Amygdala (tissue), 56 donors: ENCODE measurements at regions not wholly inside any gene's neighbourhood (a gene's known extent, or its start where the extent isn't known, plus 50 kb on each side); places are given as distances from the start of the nearest gene placed in this dataset.
"Not testable (repeated sequence)": the region's sequence is repeated elsewhere in the genome, so short reads cannot be mapped to it uniquely, and the experiment has no call there.

ENCODE experiments used
- DNase-seq, 56 donors: peaks; one replicate each; lab custom pipeline; 2025; lab: John Stamatoyannopoulos, UW

DNA sequence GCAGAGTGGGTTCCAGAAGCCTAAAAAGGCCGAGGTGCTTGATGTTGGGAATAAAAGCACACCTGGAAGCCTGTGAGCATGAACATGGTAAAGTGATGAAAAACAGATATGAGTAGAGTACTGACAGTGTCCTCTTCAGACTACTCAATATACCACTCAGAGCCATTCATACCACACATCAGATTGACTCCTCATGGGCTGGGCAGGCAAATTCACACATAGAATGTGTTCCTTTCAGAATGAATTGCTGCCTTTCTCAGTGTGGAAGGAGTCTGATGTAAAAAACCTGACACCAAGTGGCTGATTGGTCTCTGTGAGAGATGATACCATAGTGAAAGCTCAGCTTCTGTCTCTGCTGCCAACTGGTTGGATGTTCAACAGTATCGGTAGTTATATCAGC, 442.7 kb downstream of the RAPGEF2 start:
- no peak for DNase-seq

DNA sequence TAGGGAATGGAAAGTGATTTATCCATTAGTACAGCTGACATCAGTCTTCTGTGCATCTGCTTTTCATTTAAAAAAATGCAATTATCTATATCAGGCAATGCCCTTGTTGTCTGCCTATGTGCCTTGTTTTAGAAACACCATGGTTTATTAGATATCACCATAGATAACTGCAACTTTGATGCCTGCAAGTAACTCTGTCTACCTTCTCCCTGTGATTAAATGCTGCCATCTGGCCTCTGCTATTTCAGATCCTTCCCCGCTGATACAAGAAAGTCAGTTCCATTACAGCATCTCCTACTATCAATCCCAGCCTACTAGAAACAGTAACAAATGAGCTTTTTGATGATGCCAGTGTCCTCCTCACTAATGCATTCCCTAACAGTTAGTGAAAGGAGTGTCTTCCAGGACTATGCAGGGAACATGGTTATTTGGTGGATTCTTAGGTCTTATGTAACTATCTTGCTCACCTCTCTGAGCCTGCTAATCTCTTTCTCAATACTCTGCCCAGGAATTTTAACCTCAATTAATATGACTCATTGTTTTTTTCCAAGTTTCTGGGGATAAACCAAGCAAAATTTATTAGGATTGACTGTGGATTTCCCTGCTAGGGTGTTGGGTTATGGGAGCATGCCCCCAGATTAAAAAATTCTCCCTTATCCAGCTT, 444.9 kb downstream of the RAPGEF2 start:
- DNase-seq = no peak

DNA sequence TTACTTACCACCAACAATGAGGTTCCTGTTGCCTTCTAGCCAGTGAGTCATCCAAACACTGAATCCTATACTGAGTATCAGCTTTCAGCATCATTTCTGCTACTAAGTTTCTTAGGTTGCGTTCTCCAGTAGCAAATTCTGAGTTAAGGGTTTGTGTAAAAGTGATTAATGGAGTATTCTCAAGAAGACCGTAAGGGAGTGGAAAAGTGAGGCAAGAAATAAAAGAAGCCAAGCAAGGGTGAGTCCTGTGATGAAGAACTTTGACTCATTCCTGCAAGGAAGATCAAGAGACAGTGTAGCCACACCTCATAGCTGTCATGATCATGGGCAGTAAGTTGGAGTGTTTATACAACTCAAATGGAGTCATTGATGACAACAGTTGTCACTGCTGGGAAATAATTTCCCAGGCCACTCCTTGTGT, 446.2 kb downstream of the RAPGEF2 start:
- no peak for DNase-seq

DNA sequence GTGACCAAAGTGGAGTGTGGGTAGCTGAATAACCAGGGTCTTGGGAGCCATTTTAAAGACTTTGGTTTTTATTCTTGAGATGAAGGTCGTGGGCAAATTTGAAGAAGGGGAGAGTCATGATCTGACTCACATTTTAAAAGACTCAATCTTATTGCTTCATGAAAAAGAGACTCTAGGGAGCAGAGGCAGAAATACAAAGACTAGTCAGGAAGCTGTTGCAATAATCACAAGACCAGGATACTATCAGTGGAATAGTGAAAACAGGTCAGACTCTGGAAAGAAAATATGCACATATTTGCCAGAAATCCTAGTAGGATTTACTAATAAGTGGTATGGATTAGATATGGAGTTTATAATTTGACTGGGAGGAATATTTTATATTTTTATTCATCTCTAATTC, 448.4 kb downstream of the RAPGEF2 start:
- DNase-seq = no peak

DNA sequence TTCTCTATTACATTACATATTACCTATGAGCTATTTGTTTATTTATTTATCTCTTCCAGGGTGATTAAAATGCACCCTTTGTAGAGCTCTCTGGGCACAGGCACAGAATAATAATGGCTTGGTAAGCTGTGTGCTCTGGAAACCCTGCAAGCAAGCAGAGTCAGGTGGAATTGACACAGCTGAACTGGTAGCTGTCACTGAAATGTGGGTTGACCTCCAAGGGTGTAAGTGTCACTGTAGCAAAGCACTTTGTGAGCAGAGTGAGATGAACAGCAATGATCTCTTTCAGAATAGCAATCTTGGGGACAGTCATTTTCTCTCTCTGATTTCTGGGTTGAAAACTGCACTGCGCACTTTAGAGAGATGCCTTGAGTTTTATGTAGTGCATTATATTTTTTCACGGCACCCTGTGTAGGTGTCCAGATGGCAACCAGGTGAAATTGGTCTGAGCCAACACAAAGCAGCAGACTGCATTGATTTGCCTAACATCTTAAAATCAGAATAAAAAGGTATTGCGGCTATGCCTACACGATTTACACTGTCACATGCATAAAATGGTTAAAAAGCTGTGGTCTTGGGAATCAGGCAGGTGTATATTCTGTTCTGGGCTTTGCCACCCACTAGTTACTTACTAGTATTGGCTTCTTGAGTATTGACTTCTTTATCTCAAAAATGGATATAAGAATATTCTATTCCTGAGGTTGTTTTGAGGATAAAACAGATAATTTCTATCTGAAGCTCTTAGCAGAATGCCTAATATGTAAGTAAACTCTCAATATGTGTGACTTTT, 450.3 kb downstream of the RAPGEF2 start:
- DNase-seq = no peak

DNA sequence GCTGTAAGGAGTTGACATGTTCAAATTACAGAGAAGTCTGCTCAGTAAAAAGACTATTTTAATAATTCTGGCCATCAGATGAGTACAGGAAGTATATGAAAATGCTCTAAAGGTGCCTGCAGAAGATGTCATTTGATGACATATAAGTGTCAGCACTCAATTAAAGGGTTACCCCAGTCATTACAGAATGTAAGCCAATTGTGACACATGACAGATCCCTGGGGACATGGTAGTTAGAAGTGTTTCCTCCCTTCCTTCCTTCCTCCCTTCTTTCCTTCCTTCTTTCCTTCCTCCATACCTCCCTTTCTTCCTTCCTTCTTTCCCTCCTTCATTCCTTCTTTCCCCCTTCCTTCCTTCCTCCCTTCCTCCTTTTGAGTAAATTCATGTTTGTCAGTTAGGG, 453.0 kb downstream of the RAPGEF2 start:
- DNase-seq = no peak

DNA sequence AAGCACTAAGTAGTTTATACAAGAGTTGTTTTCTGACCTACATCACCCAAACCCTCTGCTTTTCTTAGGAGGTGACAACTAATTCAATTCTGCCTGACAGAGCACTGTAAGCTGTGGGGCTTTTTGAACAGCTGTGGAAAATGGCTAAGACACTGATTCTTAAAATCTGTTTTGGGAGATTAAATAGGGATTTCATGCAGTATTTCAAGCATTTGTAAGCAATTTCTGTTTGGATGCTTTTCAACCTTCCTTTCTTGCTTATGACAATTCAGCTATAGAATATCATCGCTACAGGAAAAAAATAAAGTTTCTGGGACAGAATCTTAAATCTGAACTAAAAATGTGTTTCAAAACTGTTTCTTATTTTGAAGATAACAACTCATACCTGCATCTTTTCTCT, 459.5 kb downstream of the RAPGEF2 start:
- no peak for DNase-seq

DNA sequence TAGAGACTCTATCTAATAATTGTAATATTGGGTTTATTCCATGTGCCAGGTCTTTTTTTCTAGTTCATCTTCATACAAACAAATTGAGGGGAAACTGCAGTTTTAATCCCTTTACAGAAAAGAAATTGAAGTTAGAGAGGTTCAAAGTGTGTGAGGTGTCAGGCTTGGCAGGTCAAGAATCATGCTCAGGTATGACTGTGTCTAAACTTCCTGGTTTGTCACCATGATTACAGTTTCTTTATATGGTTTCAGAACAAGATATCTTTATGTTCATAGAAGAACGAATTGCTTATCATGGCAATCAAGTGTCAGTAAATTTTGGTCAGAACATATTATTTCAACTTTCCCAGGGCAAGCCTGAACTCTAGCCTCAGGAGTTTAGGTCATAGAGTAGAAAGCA, 460.4 kb downstream of the RAPGEF2 start:
- no peak for DNase-seq

DNA sequence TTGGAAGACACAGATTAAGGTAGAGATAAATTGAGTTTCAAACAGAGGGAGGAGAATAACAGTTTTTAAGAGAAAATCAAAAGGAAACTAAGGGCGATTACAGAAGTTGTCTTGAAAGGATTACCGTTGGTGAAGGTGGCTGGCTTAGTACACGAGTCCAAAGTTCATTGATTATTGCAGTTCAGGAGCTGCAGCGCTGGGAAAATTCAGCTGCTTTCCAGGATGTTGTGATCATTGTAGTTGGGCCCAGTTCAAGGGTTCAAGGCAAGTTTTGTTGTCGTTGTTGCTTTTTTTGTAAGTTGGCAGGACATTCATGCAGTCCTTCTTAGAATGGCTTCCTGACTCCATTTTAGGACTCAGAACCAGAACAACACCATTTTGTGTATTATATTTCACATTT, 461.7 kb downstream of the RAPGEF2 start:
- DNase-seq = no peak

DNA sequence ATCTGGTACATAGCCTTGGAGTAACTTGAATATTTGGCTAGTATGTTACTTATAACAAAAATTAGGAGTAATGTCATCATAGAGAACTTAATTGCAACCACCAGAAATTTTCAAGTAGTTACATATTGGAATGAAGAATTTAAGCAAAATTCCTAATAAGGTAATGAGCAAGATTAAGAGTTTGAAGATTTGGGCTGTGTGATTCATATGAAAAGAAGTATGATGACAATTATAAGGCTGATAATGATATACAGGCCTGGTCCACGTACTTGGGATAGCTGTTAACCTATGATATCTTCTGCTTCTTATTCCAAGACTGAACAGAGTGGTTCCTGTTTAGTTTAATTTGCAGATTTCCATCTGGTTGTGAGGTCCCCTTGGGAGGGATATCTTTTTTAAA, 463.9 kb downstream of the RAPGEF2 start:
- no peak for DNase-seq

DNA sequence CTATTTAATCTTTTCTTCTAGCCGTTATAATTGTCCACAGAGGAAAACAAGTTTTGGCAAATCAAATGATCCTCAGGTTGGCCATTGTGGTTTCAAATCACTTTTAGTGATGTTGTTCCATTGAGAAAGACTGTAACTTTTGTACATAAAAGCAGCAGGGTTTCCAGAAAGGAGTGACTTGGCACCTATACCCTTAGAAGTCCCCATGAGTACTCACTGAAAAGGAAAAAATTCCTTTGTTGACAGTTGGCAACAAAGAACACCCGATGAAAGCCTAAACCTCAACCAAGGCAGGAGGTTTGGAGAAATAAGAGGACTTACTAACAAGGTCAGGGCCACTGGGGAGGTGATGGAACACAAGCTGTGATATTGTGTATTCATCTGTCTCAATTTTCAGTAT, 474.4 kb downstream of the RAPGEF2 start:
- DNase-seq = no peak

DNA sequence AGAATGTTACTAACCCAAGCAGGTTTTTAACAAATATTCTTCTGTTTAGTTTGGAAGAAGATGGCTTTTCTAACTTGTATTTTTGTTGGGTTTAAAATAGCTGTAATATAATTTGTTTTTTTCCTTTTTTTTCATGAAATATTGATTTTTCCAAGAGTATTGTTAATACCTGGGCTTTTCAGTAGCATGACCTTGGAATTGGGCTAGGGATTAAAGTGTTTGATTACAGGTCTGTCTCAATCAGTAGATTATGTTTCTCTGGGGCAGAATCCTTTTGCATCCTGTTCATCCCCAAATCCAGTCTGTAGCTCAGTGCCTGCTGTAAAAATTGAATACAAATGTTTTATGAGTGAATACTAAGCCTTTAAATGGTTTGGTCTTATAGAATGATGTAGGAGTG, 479.8 kb downstream of the RAPGEF2 start:
- DNase-seq = no peak

DNA sequence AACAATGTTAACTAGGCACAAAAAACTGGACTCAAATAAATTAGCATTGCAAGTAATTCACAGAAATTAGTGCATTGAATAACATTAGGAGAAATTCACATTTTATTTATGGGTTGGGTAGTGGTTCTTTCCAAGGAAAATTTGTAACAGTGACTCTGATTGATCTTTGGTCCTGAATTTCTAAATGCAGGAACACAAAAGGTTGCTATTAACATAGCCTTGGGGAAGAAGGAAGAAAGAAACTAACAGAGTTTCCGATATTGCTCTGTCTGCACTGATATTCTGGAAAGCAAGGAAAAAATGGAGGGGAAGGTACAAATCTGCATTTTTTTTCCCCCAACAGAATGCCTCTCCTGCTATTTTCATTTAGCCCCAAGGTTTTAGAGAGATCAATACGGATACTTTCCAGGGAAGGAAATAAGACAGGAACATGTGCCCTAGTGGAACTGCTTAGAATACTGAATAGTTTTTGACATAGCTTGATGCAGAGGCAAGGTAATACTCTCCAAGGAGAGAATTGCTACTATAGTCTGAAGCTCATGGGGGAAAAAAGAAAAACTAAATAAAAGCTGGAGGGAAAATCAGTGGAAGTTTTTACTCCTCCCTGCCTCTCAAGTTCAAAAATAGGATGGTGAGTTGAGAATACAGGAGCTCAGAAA, 490.1 kb downstream of the RAPGEF2 start:
- no peak for DNase-seq

DNA sequence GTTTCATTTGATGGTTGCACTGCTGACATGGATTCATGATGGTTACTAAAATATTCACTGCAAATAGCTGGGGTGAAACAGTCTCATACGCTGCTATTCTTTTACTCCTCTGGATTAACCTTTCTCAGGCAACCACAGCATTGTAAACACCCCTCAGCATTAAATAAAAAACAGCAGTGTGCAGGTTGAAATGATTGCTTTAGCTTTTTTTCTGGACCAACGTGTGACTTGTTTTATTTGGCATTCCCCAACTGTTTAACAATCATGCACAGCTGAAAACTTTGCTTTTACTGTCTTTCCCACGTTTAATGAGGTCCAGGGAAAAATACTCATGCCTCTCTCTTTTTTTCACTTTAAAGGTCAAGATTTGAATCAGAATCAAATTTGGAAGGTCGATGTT, 490.8 kb downstream of the RAPGEF2 start:
- no peak for DNase-seq

DNA sequence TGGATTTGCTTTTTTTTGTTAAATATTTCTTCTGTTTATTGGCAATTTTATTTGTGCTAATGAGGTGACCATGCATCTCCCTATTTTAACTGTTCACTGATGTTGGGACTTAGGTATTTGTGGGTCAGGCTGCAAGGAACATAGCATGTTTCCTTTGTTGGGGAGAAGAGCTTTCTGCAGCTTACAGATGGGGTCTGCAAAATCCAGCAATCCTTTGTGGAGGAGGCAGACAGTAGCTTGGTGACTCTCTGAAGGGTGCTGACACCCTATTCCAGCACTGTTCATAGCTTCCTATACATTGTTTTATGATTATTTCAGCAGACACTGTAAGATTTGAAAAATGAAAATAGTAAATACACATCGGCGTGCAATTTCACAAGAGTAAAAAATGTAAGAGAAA, 491.7 kb downstream of the RAPGEF2 start:
- DNase-seq = no peak

DNA sequence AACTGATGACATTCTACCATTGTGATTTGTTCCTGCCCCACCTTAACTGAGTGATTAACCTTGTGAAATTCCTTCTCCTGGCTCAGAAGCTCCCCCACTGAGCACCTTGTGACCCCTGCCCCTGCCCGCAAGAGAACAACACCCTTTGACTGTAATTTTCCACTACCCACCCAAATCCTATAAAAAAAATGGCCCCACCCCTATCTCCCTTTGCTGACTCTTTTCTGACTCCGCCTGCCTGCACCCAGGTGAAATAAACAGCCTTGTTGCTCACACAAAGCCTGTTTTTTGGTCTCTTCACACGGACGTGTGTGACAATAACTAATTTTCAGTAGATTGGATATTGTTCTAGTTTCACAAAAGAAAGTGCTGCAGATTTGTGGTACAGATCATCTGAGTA, 492.2 kb downstream of the RAPGEF2 start:
- not testable (repeated sequence) for DNase-seq

DNA sequence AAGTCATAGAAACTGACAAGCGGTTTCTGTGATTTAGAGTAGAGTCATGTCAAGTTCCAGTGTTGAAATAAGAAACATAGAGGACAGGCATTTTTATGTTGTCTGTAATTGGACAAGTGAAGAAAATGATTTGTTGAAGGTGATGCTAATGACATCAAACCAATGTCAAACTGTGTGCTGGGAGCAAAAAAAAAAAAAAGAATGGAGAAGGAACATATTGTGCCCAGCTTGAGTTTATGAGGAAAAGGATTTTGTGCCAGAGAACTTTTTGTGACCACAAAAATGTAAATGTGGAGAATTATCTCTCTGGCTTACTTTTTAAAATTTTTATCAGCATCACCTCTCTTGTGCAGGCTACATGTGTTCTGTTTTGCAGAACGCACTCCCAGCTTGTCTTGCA, 495.7 kb downstream of the RAPGEF2 start:
- no peak for DNase-seq

DNA sequence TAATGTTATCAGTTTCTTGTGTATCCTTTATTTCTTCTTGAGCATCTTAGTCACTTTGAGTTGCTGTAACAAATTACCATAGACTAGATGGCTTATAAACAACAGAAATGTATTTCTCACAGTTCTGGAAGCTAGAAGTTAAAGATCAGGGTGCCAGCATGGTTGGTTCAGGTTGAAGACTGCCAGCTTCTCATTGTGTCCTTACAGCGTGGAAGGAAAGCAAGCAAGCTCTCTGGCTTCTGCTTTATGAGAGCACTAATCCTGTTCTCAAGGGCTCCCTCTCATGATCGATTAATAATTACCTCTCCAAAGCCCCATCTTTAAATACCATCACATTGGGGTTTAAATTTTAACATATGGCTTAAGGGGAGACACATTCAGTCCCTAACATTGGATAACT, 497.2 kb downstream of the RAPGEF2 start:
- DNase-seq = no peak

DNA sequence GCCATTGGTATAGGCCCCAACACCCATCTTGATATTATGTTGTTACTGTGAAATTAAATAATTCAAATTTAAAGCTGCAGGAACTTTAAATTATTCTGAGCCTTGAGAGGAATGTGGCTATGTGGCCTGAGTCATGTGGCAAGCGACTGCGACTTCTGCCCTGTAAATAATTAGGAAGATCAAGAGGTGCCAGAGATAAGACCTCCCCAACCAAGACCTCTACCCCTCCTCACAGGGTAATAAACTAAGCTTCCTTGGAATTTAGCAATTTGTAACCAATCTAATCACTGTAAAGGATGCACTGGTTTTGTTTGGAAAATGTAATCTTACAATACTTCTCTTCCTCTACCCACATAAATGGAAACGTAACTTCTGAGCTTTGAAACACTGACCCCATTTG, 501.9 kb downstream of the RAPGEF2 start:
- no peak for DNase-seq

DNA sequence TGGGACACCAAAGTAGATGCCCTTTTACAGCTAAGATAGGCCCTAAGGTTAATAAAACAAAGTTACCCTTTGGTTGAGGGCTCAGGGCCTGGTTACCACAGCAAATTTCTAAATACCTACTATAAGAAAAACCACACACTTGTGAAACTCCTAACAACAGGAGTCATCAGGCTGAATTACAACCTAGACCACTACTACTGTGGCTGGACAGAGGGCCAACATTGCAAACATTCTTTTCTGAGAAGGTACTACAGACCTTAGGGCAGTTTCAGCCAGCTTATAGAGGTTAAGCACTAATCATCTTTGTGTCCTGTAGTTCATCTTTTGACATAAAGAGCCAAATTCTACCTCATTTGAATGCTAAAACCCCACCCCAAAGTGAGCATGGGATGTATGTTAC, 504.0 kb downstream of the RAPGEF2 start:
- DNase-seq = no peak

DNA sequence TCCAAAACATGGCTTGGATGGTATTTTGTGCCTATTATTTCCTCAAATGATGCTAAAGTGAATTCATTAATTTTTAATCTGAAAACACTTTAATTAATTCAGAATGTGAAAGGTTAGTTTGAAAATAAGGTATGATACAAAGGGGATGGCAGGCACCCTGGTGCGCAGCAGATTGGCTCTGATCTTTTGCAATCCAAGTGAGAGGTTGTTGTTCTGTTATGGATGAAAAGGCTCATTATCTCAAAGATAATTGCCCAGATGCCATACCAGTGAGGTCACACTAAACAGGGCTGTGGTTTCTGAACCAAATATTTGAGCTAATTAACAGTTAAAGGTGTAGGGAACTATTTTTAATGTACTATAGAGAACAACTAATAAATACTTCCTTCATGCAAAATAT, 504.9 kb downstream of the RAPGEF2 start:
- peak in 1 of 56 donors; percentile 2 for DNase-seq

DNA sequence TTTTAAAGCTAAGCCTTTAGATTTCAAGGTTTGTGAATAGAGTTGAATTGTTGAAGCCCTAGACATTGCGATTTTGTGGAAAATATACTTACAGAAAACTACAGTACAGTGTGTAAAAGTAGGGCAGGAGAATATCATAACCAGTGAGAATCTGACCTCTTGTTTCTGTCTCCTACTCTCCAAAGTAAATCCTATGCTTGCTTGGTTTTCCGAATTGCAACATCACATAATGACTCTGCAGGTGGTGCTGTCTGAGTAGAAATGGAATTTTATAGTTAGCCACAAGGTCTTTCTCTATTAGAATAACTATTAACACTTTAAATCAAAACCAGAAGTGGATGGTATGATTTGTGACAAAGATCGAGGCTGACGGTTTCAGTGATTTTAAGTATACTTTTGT, 505.6 kb downstream of the RAPGEF2 start:
- DNase-seq = peak in 1 of 56 donors; percentile 2
